IMR-90 (cell line): ENCODE measurements at regions not wholly inside any gene's neighbourhood (a gene's known extent, or its start where the extent isn't known, plus 50 kb on each side); places are given as distances from the start of the nearest gene placed in this dataset.

Experiments used
- ATAC-seq: fragments of 200-7000 bp; cut with Tn5 transposase; 2 replicates; pipeline ENCODE4 v1.9.1; 2020; ENCODE audit warnings: low read depth, mild to moderate bottlenecking, moderate library complexity
- BruUV-seq: library from RNA; stranded (reverse); fragments of 400-500 nt; replicated peaks from 2 replicates; lab custom pipeline; 2021; lab: Mats Ljungman, UMichigan
- CTCF ChIA-PET: fragments of 300-600 bp; formaldehyde crosslinking; extraction: SDS; loops from one replicate; lab custom pipeline; 2021; ENCODE audit warnings: antibody characterized with exemption; lab: Yijun Ruan, JAX
- POLR2A ChIA-PET: fragments of 300-600 bp; sonication (Branson Sonifier 250); formaldehyde crosslinking; loops from one replicate; lab custom pipeline; 2022; ENCODE audit warnings: antibody characterized with exemption; ENCODE audit not compliant: unreplicated experiment; lab: Charles Lee
- DNase-seq: peaks from one replicate; pipeline ENCODE4 v3.0.0; 2013
- H2AFZ ChIP-seq: replicated peaks from 2 replicates; pipeline ENCODE3; 2013; ENCODE audit warnings: low read length, mild to moderate bottlenecking; ENCODE audit not compliant: poor library complexity
- H2AK5ac ChIP-seq: 2 replicates; pipeline ENCODE4 v1.6.1; 2013; ENCODE audit warnings: low read depth, low read length, inconsistent platforms
- H2AK9ac ChIP-seq: replicated peaks from 2 replicates; pipeline ENCODE3; 2013; ENCODE audit warnings: mild to moderate bottlenecking, low read depth, low read length, moderate library complexity; ENCODE audit not compliant: poor library complexity
- H2BK120ac ChIP-seq: 2 replicates; pipeline ENCODE4 v1.6.1; 2013; ENCODE audit warnings: low read depth, low read length, inconsistent platforms
- H2BK15ac ChIP-seq: 3 replicates; pipeline ENCODE4 v1.6.1; 2013; ENCODE audit warnings: low read depth, low read length, inconsistent platforms
- H2BK20ac ChIP-seq: 2 replicates; pipeline ENCODE4 v1.6.1; 2013; ENCODE audit warnings: low read depth, mild to moderate bottlenecking, inconsistent platforms, low read length, moderate library complexity
- H2BK5ac ChIP-seq: 2 replicates; pipeline ENCODE4 v1.6.1; 2013; ENCODE audit warnings: mild to moderate bottlenecking, low read depth, low read length, inconsistent platforms; ENCODE audit not compliant: poor library complexity, severe bottlenecking
- H3K14ac ChIP-seq: replicated peaks from 2 replicates; pipeline ENCODE4 v1.6.1; 2013; ENCODE audit warnings: low read depth, low read length, inconsistent platforms
- H3K18ac ChIP-seq: 2 replicates; pipeline ENCODE4 v1.6.1; 2013; ENCODE audit warnings: low read depth, low read length, control low read depth
- H3K23ac ChIP-seq: 2 replicates; pipeline ENCODE4 v1.6.1; 2013; ENCODE audit warnings: low read depth, low read length, inconsistent platforms
- H3K27ac ChIP-seq: 2 replicates; pipeline ENCODE4 v1.5.1; 2013; ENCODE audit warnings: mild to moderate bottlenecking, control low read depth, low read length; ENCODE audit not compliant: insufficient read depth
- H3K27me3 ChIP-seq: 2 replicates; pipeline ENCODE4 v1.6.1; 2013; ENCODE audit warnings: low read length; ENCODE audit not compliant: control insufficient read depth, insufficient read depth
- H3K36me3 ChIP-seq: 2 replicates; pipeline ENCODE4 v1.6.1; 2013; ENCODE audit warnings: low read length, mixed read lengths; ENCODE audit not compliant: control insufficient read depth, insufficient read depth
- H3K4ac ChIP-seq: 2 replicates; pipeline ENCODE4 v1.6.1; 2013; ENCODE audit warnings: low read depth, low read length, inconsistent platforms
- H3K4me1 ChIP-seq: 2 replicates; pipeline ENCODE4 v1.6.1; 2013; ENCODE audit warnings: low read length, mixed read lengths; ENCODE audit not compliant: control insufficient read depth, insufficient read depth
- H3K4me2 ChIP-seq: 2 replicates; pipeline ENCODE4 v1.6.1; 2013; ENCODE audit warnings: low read depth, mild to moderate bottlenecking, control low read depth, low read length, moderate library complexity
- H3K4me3 ChIP-seq: 2 replicates; pipeline ENCODE4 v1.5.1; 2013; ENCODE audit warnings: low read depth, mild to moderate bottlenecking, control low read depth, low read length, moderate library complexity; ENCODE audit not compliant: insufficient read depth
- H3K56ac ChIP-seq: 2 replicates; pipeline ENCODE4 v1.6.1; 2013; ENCODE audit warnings: low read length, inconsistent platforms; ENCODE audit not compliant: insufficient read depth; ENCODE audit errors: extremely low read depth
- H3K79me1 ChIP-seq, 2 experiments: 2 replicates each; pipeline ENCODE4 v1.6.1; 2013; ENCODE audit warnings: low read length in 2 of 2, inconsistent platforms in 1 of 2, low read depth in 1 of 2
- H3K9ac ChIP-seq: 2 replicates; pipeline ENCODE4 v1.6.1; 2013; ENCODE audit warnings: low read depth, low read length, control low read depth
- H3K9me1 ChIP-seq: 2 replicates; pipeline ENCODE4 v1.6.1; 2013; ENCODE audit warnings: low read length, inconsistent platforms; ENCODE audit not compliant: insufficient read depth
- H3K9me3 ChIP-seq: 2 replicates; pipeline ENCODE4 v1.6.1; 2013; ENCODE audit warnings: low read length; ENCODE audit not compliant: control insufficient read depth, insufficient read depth
- H4K20me1 ChIP-seq: 2 replicates; pipeline ENCODE4 v1.6.1; 2013; ENCODE audit warnings: low read length, inconsistent platforms; ENCODE audit not compliant: insufficient read depth
- H4K5ac ChIP-seq: 2 replicates; pipeline ENCODE4 v1.6.1; 2013; ENCODE audit warnings: mild to moderate bottlenecking, low read depth, low read length, control low read depth
- H4K8ac ChIP-seq, 2 experiments: 2 replicates each; pipeline ENCODE4 v1.6.1; 2013; ENCODE audit warnings: low read depth in 2 of 2, low read length in 2 of 2, control low read depth in 1 of 2, inconsistent platforms in 1 of 2
- H4K91ac ChIP-seq: 2 replicates; pipeline ENCODE4 v1.6.1; 2013; ENCODE audit warnings: low read depth, low read length, inconsistent platforms; ENCODE audit not compliant: insufficient read depth
- FOS ChIP-seq: fragments of 150-350 bp; IDR thresholded peaks from 2 replicates; pipeline ENCODE4 v1.6.1; 2016; ENCODE audit warnings: low read depth, low read length
- POLR2A ChIP-seq: IDR thresholded peaks from 2 replicates; pipeline ENCODE4 v1.6.1; 2012; ENCODE audit warnings: mild to moderate bottlenecking, low read depth, low read length
- RFX5 ChIP-seq: IDR thresholded peaks from 2 replicates; pipeline ENCODE4 v1.8.0; 2012; ENCODE audit warnings: low read depth, mild to moderate bottlenecking, low read length, moderate library complexity
- SMC3 ChIP-seq: fragments of 150-350 bp; IDR thresholded peaks from 2 replicates; pipeline ENCODE4 v1.6.1; 2016; ENCODE audit warnings: low read depth, mild to moderate bottlenecking, antibody characterized with exemption, low read length, moderate library complexity
- WGBS, 2 experiments: methylation state at CpG; one replicate each; pipeline versions ENCODE4 v1.1.5 to v1.1.7; 2013; ENCODE audit warnings: missing lambda C conversion rate in 2 of 2; ENCODE audit not compliant: insufficient read length in 1 of 2; ENCODE audit errors: extremely low coverage in 2 of 2; 5-methylcytosine and 5-hydroxymethylcytosine counted together
- dilution Hi-C: fragments of 300-500 bp; cut with HindIII; formaldehyde crosslinking; loops from one replicate; pipeline ENCODE4 v1.14.3; 2018; ENCODE audit warnings: low sequenced_read_pairs; ENCODE audit not compliant: unreplicated experiment
- in situ Hi-C: fragments of 300-500 bp; cut with MboI; formaldehyde crosslinking; loops from 3 replicates; pipeline ENCODE4 v1.14.3; 2019; ENCODE audit warnings: low sequenced_read_pairs, inconsistent platforms, mixed read lengths
- intact Hi-C: fragments of 100-400 bp; cut with micrococcal nuclease; formaldehyde crosslinking; loops from 2 replicates; pipeline ENCODE4 v1.10.0; 2022
- TF ChIP-seq, protein P1 (sequence below): fragments of 150-350 bp; IDR thresholded peaks from 2 replicates; pipeline ENCODE4 v1.6.1; 2016; ENCODE audit warnings: low read depth, mild to moderate bottlenecking, low read length, moderate library complexity, borderline replicate concordance

DNA sequence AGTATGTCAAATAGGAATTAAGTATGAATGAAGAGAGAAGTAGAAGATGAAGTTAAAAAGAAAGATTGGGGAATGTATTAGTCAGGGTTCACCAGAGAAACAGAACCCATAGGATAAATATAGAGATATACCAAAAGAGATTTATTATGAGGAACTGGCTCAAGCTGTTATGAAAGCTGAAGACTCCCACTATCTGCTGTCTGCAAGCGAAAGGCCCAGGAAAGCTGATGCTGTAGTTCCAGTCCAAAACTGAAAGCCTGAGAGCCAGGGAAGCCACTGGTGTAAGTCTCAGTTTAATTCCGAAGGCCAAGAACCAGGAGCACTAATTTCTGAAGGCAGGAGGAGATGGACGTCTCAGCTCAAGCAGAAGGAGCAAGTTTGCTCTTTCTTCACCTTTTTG is 200.9 kb upstream of the FN1 start:
- H3K27me3 ChIP-seq = no peaks in the 10 kb centered on the region
- H3K4me3 ChIP-seq = no peak overlapping the region
- no peak overlapping the region for H2BK20ac ChIP-seq
- H3K9me1 ChIP-seq = no peaks in the 10 kb centered on the region
- no peak overlapping the region for H3K56ac ChIP-seq
- DNase-seq (no peak), ATAC-seq (no peak)
- 0 out of 3 replicates have a peak overlapping the region, but pooled peaks have one; percentile 36 for H2BK15ac ChIP-seq
- in situ Hi-C loops (no loop called here), intact Hi-C loops (loop anchor here (1.0 kb wide), 1 partner anchor 30 kb away; no protein-coding TSS in a partner anchor), dilution Hi-C loops (no loop called here)
- H3K4me1 ChIP-seq = peaks cover 2% of the 10 kb centered on the region; the same call in 1 of the 2 replicates
- no peak overlapping the region for H2AK5ac ChIP-seq
- H3K27ac ChIP-seq = no peak overlapping the region
- H4K91ac ChIP-seq = no peak overlapping the region
- no peak for TF ChIP-seq SMC3
- TF ChIP-seq RFX5 = no peak
- no peak for TF ChIP-seq POLR2A
- TF ChIP-seq FOS = no peak
- TF ChIP-seq, protein P1, sequence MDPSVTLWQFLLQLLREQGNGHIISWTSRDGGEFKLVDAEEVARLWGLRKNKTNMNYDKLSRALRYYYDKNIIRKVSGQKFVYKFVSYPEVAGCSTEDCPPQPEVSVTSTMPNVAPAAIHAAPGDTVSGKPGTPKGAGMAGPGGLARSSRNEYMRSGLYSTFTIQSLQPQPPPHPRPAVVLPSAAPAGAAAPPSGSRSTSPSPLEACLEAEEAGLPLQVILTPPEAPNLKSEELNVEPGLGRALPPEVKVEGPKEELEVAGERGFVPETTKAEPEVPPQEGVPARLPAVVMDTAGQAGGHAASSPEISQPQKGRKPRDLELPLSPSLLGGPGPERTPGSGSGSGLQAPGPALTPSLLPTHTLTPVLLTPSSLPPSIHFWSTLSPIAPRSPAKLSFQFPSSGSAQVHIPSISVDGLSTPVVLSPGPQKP = no peak
- no peak overlapping the region for H2AK9ac ChIP-seq
- H2BK5ac ChIP-seq = no peak overlapping the region
- no peak overlapping the region for H3K9ac ChIP-seq
- H3K18ac ChIP-seq = peak overlapping the region; percentile 11; the same call in 1 of the 2 replicates
- no peak overlapping the region; the same call in 1 of the 2 replicates for H2BK120ac ChIP-seq
- no peak overlapping the region for H2AFZ ChIP-seq
- H3K79me1 ChIP-seq = no peaks in the 10 kb centered on the region
- no peak overlapping the region for H4K8ac ChIP-seq
- H4K20me1 ChIP-seq = no peaks in the 10 kb centered on the region
- peak overlapping the region; percentile 42; the same call in 1 of the 2 replicates for H4K5ac ChIP-seq
- no peak overlapping the region for H3K14ac ChIP-seq
- ChIA-PET CTCF (no interaction called here), POLR2A (no interaction called here)
- peaks cover 9% of the 10 kb centered on the region; the same call in 1 of the 2 replicates for H3K9me3 ChIP-seq
- no peaks in the 10 kb centered on the region for H3K36me3 ChIP-seq
- H3K4me2 ChIP-seq = no peak overlapping the region
- H3K4ac ChIP-seq = no peak overlapping the region
- no TSS peak for BruUV-seq
- WGBS, 2 experiments = 81% methylated on average over 3 of the region's 3 CpGs; no CpG with 5 or more reads in 1 of the 2 experiments
- H3K23ac ChIP-seq = no peak overlapping the region
